Glomerular visceral epithelial cell (primary cell): ENCODE measurements at regions not wholly inside any gene's neighbourhood (a gene's known extent, or its start where the extent isn't known, plus 50 kb on each side); places are given as distances from the start of the nearest gene placed in this dataset.
"Not testable (repeated sequence)": the region's sequence is repeated elsewhere in the genome, so short reads cannot be mapped to it uniquely, and the experiment has no call there.

Source experiments
- DNase-seq: peaks from one replicate; pipeline ENCODE4 v3.0.0-alpha.2; 2016; ENCODE audit errors: extremely low spot score

DNA sequence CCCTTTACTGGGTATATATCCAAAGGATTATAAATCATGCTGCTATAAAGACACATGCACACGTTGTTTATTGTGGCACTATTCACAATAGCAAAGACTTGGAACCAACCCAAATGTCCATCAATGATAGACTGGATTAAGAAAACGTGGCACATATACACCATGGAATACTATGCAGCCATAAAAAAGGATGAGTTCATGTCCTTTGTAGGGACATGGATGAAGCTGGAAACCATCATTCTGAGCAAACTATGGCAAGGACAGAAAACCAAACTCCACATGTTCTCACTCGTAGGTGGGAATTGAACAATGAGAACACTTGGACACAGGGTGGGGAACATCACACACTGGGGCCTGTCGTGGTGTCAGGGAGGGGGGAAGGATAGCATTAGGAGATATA is 59.2 kb downstream of the CXorf49B start:
- not testable (repeated sequence) for DNase-seq

DNA sequence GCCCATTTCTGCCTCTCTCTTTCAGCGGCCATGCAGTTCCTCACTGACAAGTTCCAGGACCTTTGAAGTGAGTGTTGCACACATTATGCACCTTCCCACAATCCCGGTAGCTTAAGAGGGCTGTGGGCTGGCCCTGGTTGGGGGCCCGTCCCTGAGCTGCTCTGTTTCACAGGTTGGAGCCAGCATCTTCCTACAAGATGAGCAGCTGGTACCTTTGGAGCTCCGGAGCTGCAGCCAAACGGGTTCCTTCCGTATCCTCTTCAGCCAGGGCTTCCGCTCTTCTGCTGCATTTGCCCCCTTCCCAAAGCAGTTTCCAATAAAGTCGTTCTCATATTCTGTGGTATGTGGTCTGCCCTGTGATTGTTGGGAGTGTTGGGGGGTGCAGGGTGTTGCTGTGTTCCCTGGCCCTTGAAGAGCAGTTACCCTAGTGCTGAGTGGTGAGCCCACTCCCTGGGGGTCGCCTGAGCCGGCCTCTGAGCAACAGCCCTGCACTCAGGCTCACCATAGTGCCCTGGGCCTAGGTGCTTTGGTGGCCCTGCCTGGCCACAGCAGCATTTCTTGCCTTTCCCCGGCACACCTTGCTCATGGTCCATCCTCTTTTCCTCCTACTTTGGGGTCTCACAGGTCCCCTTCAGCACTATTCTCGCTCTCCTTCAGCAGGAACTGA is 60.4 kb downstream of the CXorf49B start:
- DNase-seq, result no peak

DNA sequence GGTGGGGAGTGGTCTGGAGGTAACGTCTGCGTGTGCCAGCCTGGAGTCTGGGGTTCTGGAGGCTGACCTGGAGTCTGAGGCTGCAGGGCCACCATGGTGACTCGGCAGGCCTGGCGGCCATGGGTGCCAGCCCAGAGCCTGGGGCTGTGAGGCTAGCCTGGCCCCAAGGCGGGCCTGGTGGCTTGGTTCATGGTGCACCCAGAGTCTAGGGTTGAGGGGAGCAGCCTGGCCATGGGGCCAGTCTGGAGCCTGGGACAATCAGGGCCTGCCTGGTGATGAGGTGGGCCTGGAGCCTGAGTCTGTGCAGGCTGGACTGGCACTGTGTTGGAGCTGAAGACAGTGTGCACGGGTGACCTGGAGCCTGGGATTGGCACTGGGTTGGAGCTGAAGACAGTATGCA is 64.9 kb downstream of the CXorf49B start:
- DNase-seq, result no peak

DNA sequence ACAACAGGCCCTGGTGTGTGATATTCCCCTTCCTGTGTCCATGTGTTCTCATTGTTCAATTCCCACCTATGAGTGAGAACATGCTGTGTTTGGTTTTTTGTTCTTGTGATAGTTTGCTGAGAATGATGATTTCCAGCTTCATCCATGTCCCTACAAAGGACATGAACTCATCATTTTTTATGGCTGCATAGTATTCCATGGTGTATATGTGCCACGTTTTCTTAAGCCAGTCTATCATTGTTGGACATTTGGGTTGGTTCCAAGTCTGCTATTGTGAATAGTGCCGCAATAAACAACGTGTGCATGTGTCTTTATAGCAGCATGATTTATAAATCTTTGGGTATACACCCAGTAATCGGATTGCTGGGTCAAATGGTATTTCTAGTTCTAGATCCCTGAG is 72.6 kb upstream of the NHSL2 start:
- DNase-seq, result not testable (repeated sequence)

DNA sequence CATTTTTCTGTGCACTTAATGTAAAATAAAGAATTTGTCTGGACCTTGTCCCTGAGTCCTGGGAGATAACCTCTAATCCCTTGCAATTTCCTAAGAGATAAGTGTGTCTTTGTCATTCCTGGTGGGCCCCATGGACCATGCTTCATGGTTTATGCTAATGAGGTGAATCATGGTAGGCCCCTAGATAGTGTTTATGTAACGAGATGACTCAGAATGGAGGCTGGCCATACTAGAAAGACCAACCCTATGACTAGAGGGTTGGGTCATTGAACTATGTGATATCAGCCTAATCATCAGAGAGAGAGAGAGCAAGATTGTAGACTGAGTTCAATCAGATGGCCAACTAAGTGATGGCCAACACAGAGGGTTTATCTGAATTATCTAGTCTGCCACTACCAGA is 64.2 kb upstream of the NHSL2 start:
- no peak for DNase-seq

DNA sequence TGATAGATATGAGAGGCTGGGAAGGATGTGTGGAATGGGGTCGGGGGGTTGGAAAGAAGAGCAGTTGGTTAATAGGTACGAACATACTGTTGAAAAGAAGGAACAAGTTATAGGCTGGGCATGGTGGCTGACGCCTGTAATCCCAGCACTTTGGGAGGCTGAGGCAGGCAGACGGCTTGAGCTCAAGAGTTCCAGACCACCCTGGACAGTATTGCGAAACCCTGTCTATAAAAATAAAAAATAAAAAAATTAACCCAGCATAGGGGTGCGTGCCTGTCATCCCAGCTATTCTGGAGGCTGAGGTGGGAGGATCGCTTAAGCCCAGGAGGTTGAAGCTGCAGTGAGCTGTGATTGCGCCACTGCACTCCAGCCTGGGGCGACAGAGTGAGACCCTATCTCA is 58.5 kb upstream of the NHSL2 start:
- DNase-seq, result no peak

DNA sequence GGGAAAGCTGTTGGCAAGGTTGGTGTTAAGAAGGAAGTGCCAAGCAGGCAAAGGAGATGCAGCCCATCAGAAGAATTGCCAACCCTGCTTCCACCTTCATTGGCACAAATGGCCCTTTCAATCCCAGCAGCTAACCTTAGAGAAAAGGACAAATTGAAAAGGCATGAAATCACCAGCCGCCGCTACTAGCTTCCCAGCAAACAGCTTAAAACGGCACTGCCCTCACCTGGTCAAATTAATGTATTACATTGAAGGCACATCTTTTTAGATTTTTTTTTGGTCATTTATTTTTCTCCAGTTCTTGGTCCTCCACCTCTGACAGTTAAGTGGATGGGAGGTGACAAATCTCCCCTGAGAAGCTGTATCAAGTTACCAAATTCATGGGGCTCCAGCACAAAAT is 51.0 kb upstream of the NHSL2 start:
- DNase-seq, result peak; percentile 31
